SK-N-SH (cell line): ENCODE measurements at regions not wholly inside any gene's neighbourhood (a gene's known extent, or its start where the extent isn't known, plus 50 kb on each side); places are given as distances from the start of the nearest gene placed in this dataset.
A peak's percentile ranks its signal among the peaks of the same experiment; 100 is the strongest.

Experiments used
- CTCF ChIA-PET: fragments of 300-600, 350-600 bp; formaldehyde crosslinking; extraction: SDS; loops from one replicate; lab custom pipeline; 2021; lab: Yijun Ruan, JAX
- POLR2A ChIA-PET: fragments of 350-600 bp; sonication (Branson Sonifier 250); formaldehyde crosslinking; extraction: SDS; loops from one replicate; lab custom pipeline; 2020; ENCODE audit warnings: antibody characterized with exemption, inconsistent platforms; lab: Yijun Ruan, JAX
- DNase-seq: peaks from one replicate; pipeline ENCODE4 v3.0.0; 2012
- H2AFZ ChIP-seq: fragments of 200-600 bp; sonication (generic); 2 replicates; pipeline ENCODE4 v1.8.1; 2016; ENCODE audit warnings: antibody characterized with exemption, mild to moderate bottlenecking, low read depth
- H3F3A ChIP-seq: fragments of 200-600 bp; sonication (generic); replicated peaks from 2 replicates; pipeline ENCODE3; 2016; ENCODE audit warnings: antibody characterized with exemption, mild to moderate bottlenecking; ENCODE audit not compliant: insufficient read depth
- H3K27ac ChIP-seq, 2 experiments: fragments of 200-500 bp in 1 of 2; fragments of 200-600 bp in 1 of 2; sonication (Bioruptor generic) in 1 of 2; sonication (generic), shearing (Covaris generic) in 1 of 2; 2 replicates each; pipeline versions ENCODE4 v1.5.1 to v1.6.1; 2014 to 2016; ENCODE audit warnings: low read depth in 2 of 2, inconsistent platforms in 1 of 2, low read length in 1 of 2, mild to moderate bottlenecking in 1 of 2, mixed read lengths in 1 of 2
- H3K27me3 ChIP-seq: fragments of 200-600 bp; sonication (generic), shearing (Covaris generic); 2 replicates; pipeline ENCODE4 v1.6.1; 2016; ENCODE audit warnings: mixed run types; ENCODE audit not compliant: insufficient read depth
- H3K36me3 ChIP-seq, 2 experiments: fragments of 200-500 bp in 1 of 2; fragments of 200-600 bp in 1 of 2; sonication (Bioruptor generic) in 1 of 2; sonication (generic) in 1 of 2; replicated peaks in 1 of 2; 2 replicates each; pipeline versions ENCODE3 to v1.5.1; 2014 to 2016; ENCODE audit warnings: low read length in 1 of 2, mild to moderate bottlenecking in 1 of 2; ENCODE audit not compliant: insufficient read depth in 2 of 2, control insufficient read depth in 1 of 2
- H3K4me1 ChIP-seq, 2 experiments: fragments of 200-500 bp in 1 of 2; fragments of 200-600 bp in 1 of 2; sonication (Bioruptor generic) in 1 of 2; sonication (generic), shearing (Covaris generic) in 1 of 2; 2 replicates each; pipeline versions ENCODE4 v1.5.1 to v1.6.1; 2014 to 2016; ENCODE audit warnings: low read depth in 1 of 2, low read length in 1 of 2, mixed run types in 1 of 2; ENCODE audit not compliant: insufficient read depth in 2 of 2, control insufficient read depth in 1 of 2
- H3K4me2 ChIP-seq: fragments of 200-600 bp; sonication (generic), shearing (Covaris generic); 2 replicates; pipeline ENCODE4 v1.6.1; 2017; ENCODE audit warnings: mixed run types
- H3K4me3 ChIP-seq, 2 experiments: fragments of 200-500 bp in 1 of 2; fragments of 200-600 bp in 1 of 2; sonication (Bioruptor generic) in 1 of 2; sonication (generic), shearing (Covaris generic) in 1 of 2; 2 replicates each; pipeline versions ENCODE4 v1.5.1 to v1.8.1; 2014 to 2016; ENCODE audit warnings: low read depth in 2 of 2, inconsistent platforms in 1 of 2, low read length in 1 of 2, mild to moderate bottlenecking in 1 of 2, mixed read lengths in 1 of 2, moderate library complexity in 1 of 2
- H3K79me2 ChIP-seq: fragments of 200-600 bp; sonication (generic); 2 replicates; pipeline ENCODE4 v1.8.1; 2017; ENCODE audit warnings: mild to moderate bottlenecking; ENCODE audit not compliant: insufficient read depth
- H3K9ac ChIP-seq: fragments of 200-600 bp; sonication (generic); 2 replicates; pipeline ENCODE4 v1.6.1; 2017; ENCODE audit warnings: mixed run types
- H3K9me2 ChIP-seq: fragments of 200-600 bp; sonication (generic); 2 replicates; pipeline ENCODE4 v1.6.1; 2017; ENCODE audit warnings: mixed run types
- H3K9me3 ChIP-seq: fragments of 200-600 bp; sonication (generic); 2 replicates; pipeline ENCODE4 v1.6.1; 2017; ENCODE audit warnings: mixed run types, mild to moderate bottlenecking, moderate library complexity
- H4K20me1 ChIP-seq: fragments of 200-600 bp; sonication (generic); 2 replicates; pipeline ENCODE4 v1.6.1; 2017; ENCODE audit warnings: mild to moderate bottlenecking, mixed run types; ENCODE audit not compliant: insufficient read depth
- ELF1 ChIP-seq: IDR thresholded peaks from 2 replicates; pipeline ENCODE4 v1.4.0; 2012
- EZH2phosphoT487 ChIP-seq: fragments of 200-600 bp; sonication (generic); IDR thresholded peaks from 2 replicates; pipeline ENCODE4 v1.6.1; 2017; ENCODE audit warnings: low read depth, mixed run types, mild to moderate bottlenecking, antibody characterized with exemption, moderate library complexity, borderline replicate concordance
- FOSL2 ChIP-seq: IDR thresholded peaks from 2 replicates; pipeline ENCODE4 v1.4.0; 2012; ENCODE audit warnings: low read depth, mild to moderate bottlenecking, moderate library complexity, borderline replicate concordance
- GATA2 ChIP-seq: sonication (generic); formaldehyde crosslinking; IDR thresholded peaks from 2 replicates; pipeline ENCODE4 v1.5.0; 2020; ENCODE audit warnings: mild to moderate bottlenecking, missing genetic modification reagents
- JUND ChIP-seq: IDR thresholded peaks from 2 replicates; pipeline ENCODE4 v1.4.0; 2012
- MEF2A ChIP-seq: IDR thresholded peaks from 2 replicates; pipeline ENCODE4 v1.4.0; 2012; ENCODE audit warnings: low read depth, borderline replicate concordance
- MXI1 ChIP-seq: IDR thresholded peaks from 2 replicates; pipeline ENCODE4 v1.6.1; 2012; ENCODE audit warnings: mild to moderate bottlenecking, low read depth, low read length, improper control_type of control experiment
- PBX3 ChIP-seq: IDR thresholded peaks from 2 replicates; pipeline ENCODE4; 2012
- POLR2AphosphoS5 ChIP-seq: IDR thresholded peaks from 2 replicates; pipeline ENCODE4 v1.6.1; 2012; ENCODE audit warnings: low read depth, low read length
- RAD21 ChIP-seq: IDR thresholded peaks from 2 replicates; pipeline ENCODE4 v1.6.1; 2012; ENCODE audit warnings: mild to moderate bottlenecking, low read length
- RFX5 ChIP-seq: IDR thresholded peaks from 2 replicates; pipeline ENCODE4 v1.6.1; 2012; ENCODE audit warnings: mild to moderate bottlenecking, improper control_type of control experiment, low read length
- SIN3A ChIP-seq: IDR thresholded peaks from 2 replicates; pipeline ENCODE4 v1.6.1; 2012; ENCODE audit warnings: low read depth, mild to moderate bottlenecking, low read length, moderate library complexity, borderline replicate concordance
- TAF1 ChIP-seq: IDR thresholded peaks from 2 replicates; pipeline ENCODE4 v1.6.1; 2012; ENCODE audit warnings: low read depth, mild to moderate bottlenecking, low read length, moderate library complexity, borderline replicate concordance
- TEAD4 ChIP-seq: IDR thresholded peaks from 2 replicates; pipeline ENCODE4 v1.4.0; 2012; ENCODE audit warnings: mild to moderate bottlenecking, borderline replicate concordance; ENCODE audit not compliant: insufficient read depth
- USF1 ChIP-seq: IDR thresholded peaks from 2 replicates; pipeline ENCODE4 v1.4.0; 2012; ENCODE audit warnings: low read depth, borderline replicate concordance
- WGBS: methylation state at CpG from one replicate; pipeline ENCODE4 v1.1.6; 2017; ENCODE audit warnings: low lambda C conversion rate; 5-methylcytosine and 5-hydroxymethylcytosine counted together

- ChIA-PET POLR2A (no interaction called here), CTCF (interaction anchor here (1.5 to 4.6 kb wide), 2 partner anchors 11 to 69 kb away, joined by 5 to 24 read pairs; no protein-coding TSS in a partner anchor)
- Histone ChIP-seq H3K4me1 (no peaks in the 10 kb centered on the region; a peak in 1 of 4 replicates), H3K4me3 (no peak overlapping the region), H2AFZ (no peak overlapping the region), H3K27ac (no peak overlapping the region), H3K9me2 (no peaks in the 10 kb centered on the region), H3K9ac (no peak overlapping the region), H3K9me3 (no peaks in the 10 kb centered on the region), H3K4me2 (no peak overlapping the region), H3K36me3 (no peaks in the 10 kb centered on the region), H4K20me1 (no peaks in the 10 kb centered on the region), H3F3A (no peaks in the 10 kb centered on the region), H3K27me3 (0 out of 2 replicates have a peak, but pooled peaks cover 5% of the 10 kb centered on the region), H3K79me2 (no peaks in the 10 kb centered on the region)
- 0% methylated on average over 2 of the region's 2 CpGs for WGBS
- no peak for TF ChIP-seq MXI1
- TF ChIP-seq TEAD4 = no peak
- TF ChIP-seq FOSL2 = no peak
- no peak for TF ChIP-seq GATA2 (CRISPR knock-in tag)
- TF ChIP-seq PBX3 = no peak
- no peak for TF ChIP-seq SIN3A
- no peak for TF ChIP-seq POLR2AphosphoS5
- TF ChIP-seq EZH2phosphoT487 = no peak
- no peak for DNase-seq
These were observed 137.0 kb downstream of the NEUROD6 start for GRCh38 chr7:31203551-31203950.

- ChIA-PET POLR2A (no interaction called here), CTCF (interaction anchor here (1.5 to 4.6 kb wide), 2 partner anchors 10 to 68 kb away, joined by 5 to 24 read pairs; no protein-coding TSS in a partner anchor)
- Histone ChIP-seq H3K27me3 (0 out of 2 replicates have a peak, but pooled peaks cover 5% of the 10 kb centered on the region), H3K9me2 (no peaks in the 10 kb centered on the region), H2AFZ (0 out of 2 replicates have a peak overlapping the region, but pooled peaks have one; percentile 20), H3K27ac (no peak overlapping the region), H3K4me2 (0 out of 2 replicates have a peak overlapping the region, but pooled peaks have one; percentile 14), H4K20me1 (no peaks in the 10 kb centered on the region), H3K9ac (no peak overlapping the region), H3K9me3 (no peaks in the 10 kb centered on the region), H3K4me3 (no peak overlapping the region), H3K4me1 (no peaks in the 10 kb centered on the region; a peak in 1 of 4 replicates), H3K36me3 (no peaks in the 10 kb centered on the region), H3F3A (no peaks in the 10 kb centered on the region), H3K79me2 (no peaks in the 10 kb centered on the region)
- WGBS = 30% methylated on average over 6 of the region's 6 CpGs
- DNase-seq = no peak
- TF ChIP-seq RFX5 (no peak), TAF1 (no peak), JUND (no peak), FOSL2 (no peak), RAD21 (no peak), MEF2A (no peak), ELF1 (no peak), USF1 (no peak), PBX3 (no peak)
These were observed 137.7 kb downstream of the NEUROD6 start for GRCh38 chr7:31202801-31203200.
